GM19239 (cell line): ENCODE measurements at regions not wholly inside any gene's neighbourhood (a gene's known extent, or its start where the extent isn't known, plus 50 kb on each side); places are given as distances from the start of the nearest gene placed in this dataset.
"Not testable (repeated sequence)": the region's sequence is repeated elsewhere in the genome, so short reads cannot be mapped to it uniquely, and the experiment has no call there.

Experiments used
- DNase-seq: peaks from one replicate; pipeline ENCODE4 v3.0.0; 2011; ENCODE audit warnings: low spot score; ENCODE audit not compliant: insufficient read length
- FAIRE-seq: peaks from 2 replicates; lab custom pipeline; 2011; peaks lifted over from hg19 to GRCh38; lab: Jason Lieb, UNC

- DNase-seq (no peak), FAIRE-seq (no peak)
Observed at GRCh38 chr1:183753464-183753891, 51.4 kb upstream of the RGL1 start.

GRCh38 chr1:183744132-183744913, 60.6 kb upstream of the RGL1 start:
- DNase-seq (no peak), FAIRE-seq (no peak)

- no peak for DNase-seq
- no peak for FAIRE-seq
Observed at GRCh38 chr1:183742355-183742754, 62.6 kb upstream of the RGL1 start.

- FAIRE-seq, result no peak
Observed at GRCh38 chr1:183739741-183740271, 65.1 kb upstream of the RGL1 start.

GRCh38 chr1:183739082-183739481, 65.8 kb upstream of the RGL1 start:
- FAIRE-seq, result no peak

More at GRCh38 chr1:183739741-183740271, 65.1 kb upstream of the RGL1 start:
- DNase-seq, result no peak

GRCh38 chr1:183737916-183738315, 67.0 kb upstream of the RGL1 start:
- DNase-seq, FAIRE-seq: not testable (repeated sequence)

More at GRCh38 chr1:183739082-183739481, 65.8 kb upstream of the RGL1 start:
- DNase-seq, result no peak

- no peak for DNase-seq
- no peak for FAIRE-seq
Observed at GRCh38 chr1:183736343-183736742, 68.6 kb upstream of the RGL1 start.

GRCh38 chr1:183735069-183735860, 69.7 kb upstream of the RGL1 start:
- FAIRE-seq, result no peak
- no peak for DNase-seq

- no peak for DNase-seq
- no peak for FAIRE-seq
Observed at GRCh38 chr1:183734543-183735036, 70.3 kb upstream of the RGL1 start.

- DNase-seq (no peak), FAIRE-seq (no peak)
Observed at GRCh38 chr1:183733715-183734114, 71.2 kb upstream of the RGL1 start.

GRCh38 chr1:183732236-183732880, 72.6 kb upstream of the RGL1 start:
- no peak for DNase-seq
- FAIRE-seq, result no peak

GRCh38 chr1:183730886-183731573, 73.9 kb upstream of the RGL1 start:
- DNase-seq, result no peak
- FAIRE-seq, result peak; percentile 51

- peak; percentile 4 for FAIRE-seq
- no peak for DNase-seq
Observed at GRCh38 chr1:183730107-183730724, 74.7 kb upstream of the RGL1 start.

- no peak for DNase-seq
Observed at GRCh38 chr1:183726825-183727224, 73.7 kb upstream of the APOBEC4 start.

GRCh38 chr1:183724350-183725042, 71.4 kb upstream of the APOBEC4 start:
- DNase-seq, result no peak
- no peak for FAIRE-seq

More at GRCh38 chr1:183726825-183727224, 73.7 kb upstream of the APOBEC4 start:
- no peak for FAIRE-seq

GRCh38 chr1:183723571-183723970, 70.5 kb upstream of the APOBEC4 start:
- DNase-seq, result no peak
- no peak for FAIRE-seq

GRCh38 chr1:183721041-183721440, 67.9 kb upstream of the APOBEC4 start:
- DNase-seq (no peak), FAIRE-seq (no peak)

GRCh38 chr1:183720028-183720427, 66.9 kb upstream of the APOBEC4 start:
- DNase-seq (no peak), FAIRE-seq (no peak)

- peak; percentile 4 for FAIRE-seq
Observed at GRCh38 chr1:183719289-183719688, 66.2 kb upstream of the APOBEC4 start.

More at GRCh38 chr1:183719289-183719688, 66.2 kb upstream of the APOBEC4 start:
- no peak for DNase-seq
